HuH-7.5 (cell line): ENCODE measurements at regions not wholly inside any gene's neighbourhood (a gene's known extent, or its start where the extent isn't known, plus 50 kb on each side); places are given as distances from the start of the nearest gene placed in this dataset.
"Not testable (repeated sequence)": the region's sequence is repeated elsewhere in the genome, so short reads cannot be mapped to it uniquely, and the experiment has no call there.

Experiments used
- DNase-seq: peaks from one replicate; pipeline ENCODE4 v3.0.0; 2011; ENCODE audit warnings: low spot score

GRCh38 chr3:154834831-154835230, 245.3 kb upstream of the MME start:
- not testable (repeated sequence) for DNase-seq

- no peak for DNase-seq
Measured at GRCh38 chr3:154829929-154830328, 250.2 kb upstream of the MME start.

- DNase-seq, result no peak
Measured at GRCh38 chr3:154819491-154819890, 260.6 kb upstream of the MME start.

GRCh38 chr3:154818676-154819255, 261.4 kb upstream of the MME start:
- DNase-seq, result no peak

- DNase-seq, result not testable (repeated sequence)
Measured at GRCh38 chr3:154810017-154810416, 270.1 kb upstream of the MME start.

- no peak for DNase-seq
Measured at GRCh38 chr3:154801729-154802128, 278.4 kb upstream of the MME start.

- no peak for DNase-seq
Measured at GRCh38 chr3:154799800-154800199, 280.3 kb upstream of the MME start.

GRCh38 chr3:154795582-154795981, 284.5 kb upstream of the MME start:
- DNase-seq, result no peak

GRCh38 chr3:154794814-154795445, 285.2 kb upstream of the MME start:
- DNase-seq, result no peak

- DNase-seq, result no peak
Measured at GRCh38 chr3:154794391-154794790, 285.7 kb upstream of the MME start.

- no peak for DNase-seq
Measured at GRCh38 chr3:154792828-154793227, 287.3 kb upstream of the MME start.

GRCh38 chr3:154791611-154792010, 288.5 kb upstream of the MME start:
- DNase-seq, result no peak

- DNase-seq, result no peak
Measured at GRCh38 chr3:154786724-154787123, 293.4 kb upstream of the MME start.

- DNase-seq, result no peak
Measured at GRCh38 chr3:154783521-154783931, 296.6 kb upstream of the MME start.

GRCh38 chr3:154783061-154783460, 297.1 kb upstream of the MME start:
- DNase-seq, result no peak

GRCh38 chr3:154782151-154782550, 298.0 kb upstream of the MME start:
- DNase-seq, result no peak

GRCh38 chr3:154781595-154781994, 298.5 kb upstream of the MME start:
- DNase-seq, result no peak

- DNase-seq, result no peak
Measured at GRCh38 chr3:154780263-154780662, 299.9 kb upstream of the MME start.

GRCh38 chr3:154779571-154779970, 300.5 kb upstream of the MME start:
- DNase-seq, result no peak

- no peak for DNase-seq
Measured at GRCh38 chr3:154778057-154778456, 302.1 kb upstream of the MME start.

GRCh38 chr3:154776549-154777225, 303.4 kb upstream of the MME start:
- DNase-seq, result no peak

GRCh38 chr3:154775821-154776548, 304.1 kb upstream of the MME start:
- DNase-seq, result no peak
